ENCODE measurements at regions not wholly inside any gene's neighbourhood (a gene's known extent, or its start where the extent isn't known, plus 50 kb on each side); places are given as distances from the start of the nearest gene placed in this dataset.
"Not testable (repeated sequence)": the region's sequence is repeated elsewhere in the genome, so short reads cannot be mapped to it uniquely, and the experiment has no call there.

DNA sequence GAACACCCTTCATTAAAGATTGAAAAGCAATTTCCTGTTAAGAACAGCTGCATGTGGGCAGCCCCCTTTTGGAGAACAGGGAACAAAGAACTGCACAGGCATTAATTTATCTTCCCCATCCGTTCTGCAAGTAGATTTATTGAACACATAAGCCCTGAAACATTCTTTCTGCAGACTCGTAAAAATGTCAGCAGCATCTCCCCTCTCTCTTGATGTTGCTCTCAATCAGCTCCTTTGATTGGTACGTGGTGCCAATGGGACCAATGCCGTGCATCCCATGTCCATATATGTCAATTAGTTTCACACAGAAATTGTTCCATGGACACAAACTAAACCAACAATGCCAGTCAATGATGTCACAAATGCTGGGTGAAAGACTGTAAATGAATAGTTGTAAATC is 228.5 kb upstream of the RASGEF1B start:
- DNase-seq: no peak

DNA sequence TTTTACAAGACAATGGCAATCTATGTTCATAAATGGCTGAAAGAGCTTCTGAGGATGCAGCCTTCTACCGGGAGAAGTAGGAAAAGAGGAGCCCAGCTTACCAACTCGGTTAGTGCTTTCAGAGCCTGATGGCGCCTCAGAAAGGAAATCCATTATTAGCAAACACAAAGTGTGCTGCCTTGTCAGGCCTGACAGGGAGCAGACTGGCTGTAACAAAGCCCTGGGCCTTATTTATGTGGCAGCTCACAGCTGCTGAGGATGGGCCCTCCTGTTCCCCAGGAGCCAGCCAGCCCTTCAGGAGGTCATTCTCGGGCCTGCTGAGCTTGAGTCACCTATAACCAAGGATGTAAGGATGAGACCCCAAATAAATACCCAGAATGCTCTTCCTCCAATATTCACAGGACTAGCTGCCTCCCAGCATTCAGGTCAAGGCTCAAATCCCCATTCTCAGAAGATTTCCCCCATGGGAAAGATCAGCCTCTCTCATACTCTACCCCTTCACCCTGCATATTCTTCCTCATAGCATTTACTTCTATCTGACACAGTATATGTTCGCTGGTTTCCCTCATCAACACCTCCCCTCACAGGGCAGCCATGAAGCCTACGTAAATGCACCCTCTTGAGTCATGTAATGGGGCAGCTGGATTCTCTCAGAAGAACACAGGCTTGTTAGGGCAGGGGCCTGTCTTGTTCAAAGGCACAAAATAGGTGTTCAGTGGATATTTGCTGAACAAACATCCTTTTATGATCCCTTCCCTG is 227.0 kb upstream of the RASGEF1B start:
- DNase-seq: no peak

GRCh38 chr4:81694176-81694913 is 222.6 kb upstream of the RASGEF1B start:
- no peak for DNase-seq

GRCh38 chr4:81690871-81691270 is 219.2 kb upstream of the RASGEF1B start:
- DNase-seq: no peak

GRCh38 chr4:81688085-81688484 is 216.4 kb upstream of the RASGEF1B start:
- DNase-seq: no peak

- no peak for DNase-seq
These were observed 215.8 kb upstream of the RASGEF1B start for GRCh38 chr4:81687471-81687870.

DNA sequence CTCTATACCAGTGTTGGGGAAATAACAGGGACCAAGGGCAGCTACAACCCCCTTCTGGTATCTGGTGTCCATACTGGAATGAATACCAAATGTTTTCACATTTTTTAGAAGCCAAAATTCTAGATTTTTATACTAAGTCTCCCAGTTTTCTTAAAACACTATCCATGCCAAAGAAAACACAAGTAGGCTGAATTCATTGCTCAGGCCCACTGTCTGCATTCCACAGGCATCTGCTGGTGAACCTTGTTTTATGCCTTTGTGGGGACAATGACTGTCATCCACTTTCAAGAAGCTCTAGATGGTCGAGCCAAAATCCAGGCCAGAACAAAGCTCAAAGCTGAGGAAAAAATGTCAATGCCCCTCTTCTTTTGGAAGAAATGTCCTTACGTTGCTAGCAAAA is 213.4 kb upstream of the RASGEF1B start:
- no peak for DNase-seq

DNA sequence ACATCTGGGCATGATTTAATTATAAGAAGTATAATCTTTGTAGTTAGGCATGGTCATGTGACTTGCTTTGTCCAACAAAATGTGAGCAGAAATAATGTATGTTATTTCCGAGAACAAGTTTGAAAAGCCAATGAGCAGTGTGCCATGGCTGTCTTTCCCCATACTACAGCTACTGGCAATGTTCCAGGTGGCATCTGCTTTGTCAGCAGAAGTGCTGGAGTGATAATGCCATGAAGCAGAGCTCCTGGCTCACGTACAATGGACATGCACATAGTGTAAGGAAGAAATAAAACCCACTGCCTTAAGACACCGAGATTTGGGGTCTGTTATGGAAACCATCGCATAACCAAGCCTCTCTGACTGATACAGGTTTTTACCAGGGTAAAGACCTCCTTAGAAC is 212.6 kb upstream of the RASGEF1B start:
- no peak for DNase-seq

DNA sequence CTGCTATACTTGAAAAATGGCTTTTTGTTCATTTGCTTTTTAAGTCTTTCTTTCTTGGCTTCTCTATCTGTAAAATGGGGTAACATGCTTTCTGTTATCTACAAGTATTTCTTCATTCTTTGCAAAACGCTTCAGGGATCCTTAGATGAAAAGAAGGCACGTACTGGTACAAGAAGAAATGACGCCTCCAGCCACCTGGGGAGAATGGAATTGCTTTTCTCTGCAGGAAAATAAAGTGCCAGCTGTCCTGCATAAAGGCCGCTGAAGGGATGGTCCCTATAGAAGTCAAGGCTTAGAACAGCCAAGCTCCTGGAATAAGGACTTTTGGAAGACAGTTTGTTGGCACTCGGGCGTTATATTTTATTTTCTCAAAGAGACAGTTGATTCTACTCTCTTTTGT is 210.8 kb upstream of the RASGEF1B start:
- DNase-seq: no peak

GRCh38 chr4:81679315-81679714 is 207.6 kb upstream of the RASGEF1B start:
- DNase-seq: no peak

- no peak for DNase-seq
These were observed 207.1 kb upstream of the RASGEF1B start for GRCh38 chr4:81678801-81679200.

GRCh38 chr4:81676537-81676936 is 204.8 kb upstream of the RASGEF1B start:
- no peak for DNase-seq

GRCh38 chr4:81675791-81676393 is 204.2 kb upstream of the RASGEF1B start:
- no peak for DNase-seq

- no peak for DNase-seq
These were observed 202.3 kb upstream of the RASGEF1B start for GRCh38 chr4:81673961-81674360.

DNA sequence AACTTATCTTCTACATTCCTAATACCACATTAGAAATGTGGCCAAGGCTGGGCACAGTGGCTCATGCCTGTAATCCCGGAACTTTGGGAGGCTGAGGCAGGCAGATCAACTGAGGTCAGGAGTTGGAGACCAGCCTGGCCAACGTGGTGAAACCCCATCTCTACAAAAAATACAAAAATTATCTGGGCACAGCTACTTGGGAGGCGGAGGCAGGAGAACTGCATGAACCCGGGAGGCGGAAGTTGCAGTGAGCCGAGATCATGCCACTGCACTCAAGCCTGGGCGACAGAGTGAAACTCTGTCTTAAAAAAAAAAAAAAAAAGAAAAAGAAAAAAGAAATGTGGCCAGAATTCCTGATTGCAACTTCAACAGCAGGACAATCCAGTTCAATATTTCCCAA is 196.6 kb upstream of the RASGEF1B start:
- not testable (repeated sequence) for DNase-seq

DNA sequence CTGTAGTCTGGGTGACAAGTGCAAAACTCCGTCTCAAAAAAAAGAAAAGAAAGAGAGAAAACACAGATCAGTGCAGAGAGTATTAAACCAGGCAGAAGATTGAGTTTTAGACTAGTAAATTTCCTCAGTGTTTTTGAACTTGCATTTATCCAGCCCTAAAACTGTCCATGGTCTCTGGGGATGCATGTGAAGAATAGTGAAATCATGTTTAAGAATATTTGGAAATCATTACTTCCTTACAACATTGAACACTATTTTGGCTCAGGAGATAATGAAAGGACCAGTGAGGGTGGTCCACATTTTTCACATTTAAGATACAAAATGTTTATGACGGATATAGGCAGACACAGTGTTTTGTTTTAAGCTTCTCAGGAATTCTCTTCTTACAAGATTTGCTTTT is 195.8 kb upstream of the RASGEF1B start:
- no peak for DNase-seq

DNA sequence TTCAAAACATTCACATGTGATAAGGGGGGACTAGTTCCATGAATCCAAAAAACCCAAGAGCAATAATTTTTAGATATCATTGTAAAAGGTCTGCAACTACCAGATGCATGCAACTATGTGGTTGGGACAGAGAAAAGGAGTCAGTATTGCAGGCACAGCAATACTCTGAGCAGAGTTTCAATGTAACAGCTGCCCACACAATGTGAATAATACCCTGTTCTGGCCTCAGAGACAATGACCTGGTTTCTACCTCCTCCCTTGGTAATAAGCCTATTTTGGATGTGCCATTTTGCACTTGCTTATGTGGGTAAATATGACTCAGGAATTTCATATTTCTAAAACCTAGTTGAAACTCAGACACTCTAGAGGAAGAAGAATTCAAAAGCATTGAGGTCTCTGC is 194.8 kb upstream of the RASGEF1B start:
- no peak for DNase-seq

DNA sequence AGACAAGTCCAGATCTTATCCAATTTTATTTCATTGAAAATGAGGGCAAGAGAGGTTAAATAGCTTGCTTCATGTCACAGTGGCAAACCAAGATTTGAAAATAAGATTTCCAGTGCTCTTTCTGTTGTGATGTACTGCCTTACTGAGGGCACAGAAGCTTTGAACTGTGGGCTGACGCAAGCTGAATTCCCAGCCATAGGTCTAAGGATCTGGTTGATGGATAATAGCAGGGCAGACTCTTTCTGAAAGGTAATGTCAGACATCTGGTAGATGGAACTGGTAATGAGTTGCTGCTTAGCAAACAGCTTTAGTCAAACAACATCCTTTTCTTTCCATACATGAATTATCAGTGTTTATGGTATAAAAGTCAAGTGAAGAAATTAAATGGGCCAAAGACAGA is 193.9 kb upstream of the RASGEF1B start:
- DNase-seq: no peak

DNA sequence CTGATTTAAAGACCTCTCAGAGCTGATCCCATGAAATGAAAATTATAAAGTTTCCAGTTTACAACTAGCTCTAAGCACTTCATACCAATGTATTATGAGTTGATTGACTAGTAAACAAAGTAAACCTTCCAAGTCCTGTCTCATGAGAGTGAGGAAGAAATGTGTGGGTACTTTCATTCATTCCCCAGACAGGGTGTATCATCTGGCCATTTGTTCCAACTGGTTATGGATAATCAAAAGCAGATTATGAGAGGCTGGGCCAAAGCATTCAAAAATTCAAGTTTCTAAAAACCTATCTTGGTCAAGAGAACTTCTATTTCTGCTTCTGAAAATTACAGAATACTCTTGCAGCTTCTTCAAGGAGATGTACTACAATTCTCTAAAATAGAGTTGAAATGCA is 193.3 kb upstream of the RASGEF1B start:
- DNase-seq: no peak

DNA sequence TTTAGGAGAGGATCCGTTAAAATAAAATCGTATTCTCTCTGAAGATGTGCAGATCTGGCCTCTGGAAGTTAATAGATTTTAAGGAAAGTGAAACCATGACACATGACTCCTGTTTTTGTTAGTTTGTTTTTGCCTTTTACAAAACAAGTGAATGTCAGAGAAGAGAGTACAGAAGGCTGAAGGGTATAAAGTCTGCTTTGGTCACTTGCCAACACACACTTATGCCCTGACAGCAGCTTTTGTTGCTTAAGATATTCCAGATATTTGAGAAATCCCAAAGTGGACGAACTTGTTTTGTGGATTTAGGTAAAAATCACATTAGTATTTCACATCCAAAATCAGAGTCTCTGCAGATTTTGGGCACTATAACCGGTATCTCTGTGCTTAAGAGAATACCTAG is 192.4 kb upstream of the RASGEF1B start:
- no peak for DNase-seq

GRCh38 chr4:81663368-81663767 is 191.7 kb upstream of the RASGEF1B start:
- DNase-seq: no peak

DNA sequence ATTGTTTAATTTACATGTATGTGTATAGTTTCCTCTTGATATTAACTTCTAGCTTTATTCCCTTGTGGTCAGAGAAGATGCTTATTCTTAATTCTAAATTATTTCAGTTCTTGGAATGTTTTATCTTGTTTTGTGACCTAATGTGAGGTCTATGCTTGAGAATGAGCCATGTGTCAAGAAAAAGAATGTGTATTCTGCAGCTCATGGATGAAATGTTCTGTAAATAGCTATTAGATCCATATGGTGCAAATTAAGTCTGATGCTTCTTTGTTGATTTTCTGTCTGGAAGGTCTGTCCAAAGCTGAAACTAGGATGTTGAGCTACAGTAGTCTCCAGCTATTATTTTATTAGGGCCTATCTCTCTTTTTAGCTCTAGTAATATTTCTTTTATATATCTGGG is 187.3 kb upstream of the RASGEF1B start:
- no peak for DNase-seq

GRCh38 chr4:81652069-81652478 is 180.4 kb upstream of the RASGEF1B start:
- DNase-seq: peak in 1 of 2 donors; percentile 4

GRCh38 chr4:81651243-81651899 is 179.7 kb upstream of the RASGEF1B start:
- DNase-seq: no peak
